Body of pancreas (tissue), 4 donors: ENCODE measurements at regions not wholly inside any gene's neighbourhood (a gene's known extent, or its start where the extent isn't known, plus 50 kb on each side); places are given as distances from the start of the nearest gene placed in this dataset.
"Not testable (repeated sequence)": the region's sequence is repeated elsewhere in the genome, so short reads cannot be mapped to it uniquely, and the experiment has no call there.

Source experiments
- ATAC-seq: fragments of 150-250 bp; one replicate; pipeline ENCODE4 v1.9.1; 2016
- DNase-seq, 4 donors: peaks; one replicate each; pipeline ENCODE4 v3.0.0-alpha.2; 2019
- H3K27ac ChIP-seq, 4 donors: fragments of 200-600 bp; sonication (generic); 1 replicate in 3 of 4; 2 replicates in 1 of 4; pipeline versions ENCODE4 v1.5.1 to v1.6.1; 2016 to 2019; ENCODE audit warnings: mild to moderate bottlenecking in 1 of 4, mixed read lengths in 1 of 4, moderate library complexity in 1 of 4
- H3K27me3 ChIP-seq, 2 donors: fragments of 200-600 bp; sonication (generic); one replicate each; pipeline ENCODE4 v1.6.0; 2016; ENCODE audit warnings: mild to moderate bottlenecking in 1 of 2
- H3K36me3 ChIP-seq, 2 donors: fragments of 200-600 bp; sonication (generic); replicated peaks in 1 of 2; 2 replicates each; pipeline ENCODE4 v1.5.1; 2016; ENCODE audit warnings: low read depth in 2 of 2; ENCODE audit not compliant: insufficient read depth in 1 of 2
- H3K4me1 ChIP-seq: fragments of 200-600 bp; sonication (generic); one replicate; pipeline ENCODE4 v1.6.0; 2016
- H3K4me3 ChIP-seq, 2 donors: fragments of 200-600 bp; sonication (generic); 1 replicate in 1 of 2; 2 replicates in 1 of 2; pipeline ENCODE4 v1.5.1; 2016 to 2019
- H3K9me3 ChIP-seq, 3 donors: fragments of 200-600 bp; sonication (generic); 1 replicate in 2 of 3; 2 replicates in 1 of 3; pipeline ENCODE4 v1.5.1; 2016
- CTCF ChIP-seq, 7 experiments: fragments of 450-650 bp in 4 of 7; fragments of 200-600 bp in 3 of 7; sonication (generic) in 3 of 7; IDR thresholded peaks; one replicate each; pipeline ENCODE4 v1.5.1; 2016 to 2019; ENCODE audit warnings: antibody characterized with exemption in 7 of 7
- POLR2A ChIP-seq, 3 donors: fragments of 450-650 bp; IDR thresholded peaks; one replicate each; pipeline ENCODE4 v1.6.1; 2016; ENCODE audit warnings: antibody characterized with exemption in 3 of 3, mild to moderate bottlenecking in 2 of 3
- WGBS, 2 donors: methylation state at CpG; one replicate each; pipeline ENCODE4 v1.1.5; 2017; 5-methylcytosine and 5-hydroxymethylcytosine counted together
- intact Hi-C: fragments of 100-400 bp; cut with DNase I; formaldehyde crosslinking; loops from one replicate; pipeline ENCODE4 v1.15.1; 2023

GRCh38 chr3:87121856-87122255, 105.3 kb upstream of the CHMP2B start:
- no peak overlapping the region for H3K4me3 ChIP-seq
- WGBS, 2 donors: 51 to 65% methylated on average over 2 of the region's 2 CpGs
- TF ChIP-seq POLR2A (IDR thresholded peaks at IDR 0.05) (no peak), CTCF (IDR thresholded peaks at IDR 0.05) (no peak)
- no peaks in the 10 kb centered on the region for H3K4me1 ChIP-seq
- intact Hi-C loops: no loop called here
- H3K9me3 ChIP-seq: no peaks in the 10 kb centered on the region
- no peaks in the 10 kb centered on the region for H3K27me3 ChIP-seq
- ATAC-seq (no peak), DNase-seq (no peak)
- no peaks in the 10 kb centered on the region for H3K36me3 ChIP-seq
- H3K27ac ChIP-seq: no peak overlapping the region

GRCh38 chr3:87120881-87121280, 106.2 kb upstream of the CHMP2B start:
- intact Hi-C loops: no loop called here
- no peak for ATAC-seq
- Histone ChIP-seq H3K36me3 (no peaks in the 10 kb centered on the region), H3K9me3 (no peaks in the 10 kb centered on the region), H3K27ac (no peak overlapping the region), H3K27me3 (no peaks in the 10 kb centered on the region), H3K4me1 (no peaks in the 10 kb centered on the region), H3K4me3 (no peak overlapping the region)
- TF ChIP-seq POLR2A (IDR thresholded peaks at IDR 0.05): no peak
- no peak for TF ChIP-seq CTCF (IDR thresholded peaks at IDR 0.05)
- no peak for DNase-seq
- WGBS, 2 donors: 77 to 81% methylated on average over 2 of the region's 2 CpGs

GRCh38 chr3:87120236-87120635, 106.9 kb upstream of the CHMP2B start:
- Histone ChIP-seq H3K4me3 (no peak overlapping the region), H3K36me3 (no peaks in the 10 kb centered on the region), H3K9me3 (no peaks in the 10 kb centered on the region), H3K27me3 (no peaks in the 10 kb centered on the region), H3K27ac (no peak overlapping the region), H3K4me1 (no peaks in the 10 kb centered on the region)
- ATAC-seq: no peak
- intact Hi-C loops: no loop called here
- WGBS, 2 donors: 55 to 67% methylated on average over 1 of the region's 1 CpG
- TF ChIP-seq POLR2A (IDR thresholded peaks at IDR 0.05): no peak
- TF ChIP-seq CTCF (IDR thresholded peaks at IDR 0.05): no peak
- no peak for DNase-seq

DNA sequence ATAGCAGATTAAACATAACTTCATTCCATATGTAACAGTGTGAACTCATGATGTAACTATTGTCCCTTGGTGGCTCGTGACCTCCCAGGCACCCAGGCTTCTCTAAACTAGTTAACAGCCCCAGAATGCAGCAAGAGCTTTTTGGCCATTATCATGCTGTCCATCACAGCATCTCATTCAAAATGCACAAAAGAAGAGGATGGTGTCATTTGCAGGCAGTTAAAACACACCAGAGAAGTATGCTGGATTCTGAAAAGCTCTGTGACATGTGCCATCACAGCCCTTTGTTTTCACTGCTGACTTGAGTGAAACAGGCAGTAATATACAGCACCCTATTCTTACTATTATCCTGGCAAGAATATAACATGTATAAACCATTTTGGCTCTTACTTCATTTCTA, 117.6 kb upstream of the CHMP2B start:
- WGBS, 2 donors: 46 to 54% methylated on average over 1 of the region's 1 CpG
- ATAC-seq (no peak), DNase-seq (no peak)
- no peaks in the 10 kb centered on the region for H3K36me3 ChIP-seq
- H3K9me3 ChIP-seq: no peaks in the 10 kb centered on the region
- no peak overlapping the region for H3K4me3 ChIP-seq
- intact Hi-C loops: no loop called here
- TF ChIP-seq CTCF (IDR thresholded peaks at IDR 0.05) (no peak), POLR2A (IDR thresholded peaks at IDR 0.05) (no peak)
- H3K27me3 ChIP-seq: no peaks in the 10 kb centered on the region
- no peaks in the 10 kb centered on the region for H3K4me1 ChIP-seq
- H3K27ac ChIP-seq: no peak overlapping the region

DNA sequence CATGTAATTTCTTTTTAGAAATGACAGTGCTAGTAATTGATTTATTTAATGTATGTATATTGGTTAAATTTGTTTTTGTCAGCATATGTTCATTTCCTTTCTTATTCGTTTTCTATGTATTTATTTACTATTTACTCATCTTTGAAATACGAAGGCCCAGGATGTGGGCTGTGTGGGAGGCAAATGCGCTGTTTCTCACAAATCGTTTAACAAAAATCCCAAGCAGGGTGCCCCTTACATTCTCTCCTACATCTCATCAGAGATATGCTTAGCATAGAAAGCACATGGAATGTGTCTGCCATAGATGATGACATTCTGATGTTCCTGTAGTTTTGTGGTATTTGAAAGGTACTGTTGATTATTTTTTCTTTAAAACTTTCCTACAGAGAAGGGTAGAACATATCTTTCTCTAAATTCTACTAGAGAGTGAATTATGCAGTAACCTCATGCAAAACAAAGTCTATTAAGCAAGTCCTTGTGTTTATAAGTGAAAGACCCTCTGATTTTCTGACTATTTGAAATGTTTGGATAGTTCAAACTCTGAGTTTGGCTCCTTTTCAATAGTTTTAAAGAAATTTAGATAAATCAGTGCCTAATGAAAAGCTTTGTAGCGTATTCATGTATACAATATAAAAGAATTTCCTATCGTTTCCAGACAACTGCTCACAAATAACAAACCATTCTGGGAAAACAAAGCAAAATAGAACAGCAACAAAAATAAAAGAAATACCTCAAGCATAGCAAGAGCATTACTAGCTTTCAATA, 111.1 kb upstream of the VGLL3 start:
- Histone ChIP-seq H3K36me3 (no peaks in the 10 kb centered on the region), H3K27ac (no peak overlapping the region), H3K4me1 (no peaks in the 10 kb centered on the region), H3K4me3 (no peak overlapping the region), H3K27me3 (no peaks in the 10 kb centered on the region), H3K9me3 (no peaks in the 10 kb centered on the region)
- WGBS, 2 donors: 72 to 84% methylated on average over 6 of the region's 6 CpGs
- no peak for ATAC-seq
- intact Hi-C loops: no loop called here
- DNase-seq: no peak
- TF ChIP-seq CTCF (IDR thresholded peaks at IDR 0.05): no peak
- TF ChIP-seq POLR2A (IDR thresholded peaks at IDR 0.05): no peak

- 87 to 91% methylated on average over 9 of the region's 9 CpGs for WGBS, 2 donors
- intact Hi-C loops, H3K36me3 ChIP-seq, H3K4me1 ChIP-seq, H3K4me3 ChIP-seq, DNase-seq, H3K9me3 ChIP-seq, H3K27ac ChIP-seq, H3K27me3 ChIP-seq, ATAC-seq: not testable (repeated sequence)
Observed at GRCh38 chr3:87097733-87098132, 106.8 kb upstream of the VGLL3 start.
